HG02798 (cell line): ENCODE measurements at regions not wholly inside any gene's neighbourhood (a gene's known extent, or its start where the extent isn't known, plus 50 kb on each side); places are given as distances from the start of the nearest gene placed in this dataset.

Source experiments
- ATAC-seq: cut with Tn5 transposase; IDR thresholded peaks from one replicate; pipeline ENCODE4 v1.9.1; 2021; ENCODE audit warnings: mild to moderate bottlenecking; ENCODE audit not compliant: unreplicated experiment, poor library complexity

DNA sequence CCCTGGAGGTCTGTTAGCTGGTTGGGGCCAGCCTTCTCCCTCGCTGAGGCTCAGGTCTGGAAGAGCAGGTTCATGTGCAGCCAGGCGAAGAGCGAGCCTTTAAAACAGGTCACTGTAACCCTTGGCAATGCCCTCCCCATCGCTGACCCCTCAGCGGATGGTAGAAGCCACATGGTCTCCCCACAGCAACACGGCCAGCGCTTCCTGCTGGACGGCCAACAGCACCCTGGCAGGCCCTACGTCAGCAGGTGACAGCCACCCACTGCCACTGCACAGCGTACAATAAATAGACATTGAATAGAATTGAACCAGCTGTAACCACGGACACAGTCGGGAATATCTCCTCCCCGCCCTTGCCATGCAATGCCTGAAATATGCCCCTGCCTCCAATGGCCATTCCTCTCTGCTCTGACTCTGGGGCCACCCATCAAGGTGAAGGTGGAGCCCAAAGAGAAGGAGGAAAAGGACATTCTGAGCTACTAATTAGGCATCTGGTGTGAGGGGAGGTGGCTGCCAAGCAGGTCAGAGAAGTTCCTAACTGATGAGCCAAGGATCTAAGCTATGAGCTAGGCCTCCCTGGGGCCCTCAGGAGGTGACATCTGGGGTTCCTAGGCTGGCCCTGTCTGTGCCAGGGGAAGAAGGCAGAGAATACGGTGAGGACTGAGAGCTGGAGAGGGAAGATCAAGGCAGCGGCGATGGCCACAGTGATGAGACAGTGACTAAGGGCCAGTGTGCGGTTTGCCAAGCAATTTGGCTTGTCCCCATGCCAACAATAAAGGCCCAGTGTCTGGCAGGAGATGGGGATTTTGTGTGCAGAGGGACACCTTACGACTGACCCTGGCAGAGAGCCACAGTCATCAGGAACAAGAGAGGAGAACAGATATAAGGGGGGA is 202.3 kb downstream of the BCOR start:
- ATAC-seq: no peak

DNA sequence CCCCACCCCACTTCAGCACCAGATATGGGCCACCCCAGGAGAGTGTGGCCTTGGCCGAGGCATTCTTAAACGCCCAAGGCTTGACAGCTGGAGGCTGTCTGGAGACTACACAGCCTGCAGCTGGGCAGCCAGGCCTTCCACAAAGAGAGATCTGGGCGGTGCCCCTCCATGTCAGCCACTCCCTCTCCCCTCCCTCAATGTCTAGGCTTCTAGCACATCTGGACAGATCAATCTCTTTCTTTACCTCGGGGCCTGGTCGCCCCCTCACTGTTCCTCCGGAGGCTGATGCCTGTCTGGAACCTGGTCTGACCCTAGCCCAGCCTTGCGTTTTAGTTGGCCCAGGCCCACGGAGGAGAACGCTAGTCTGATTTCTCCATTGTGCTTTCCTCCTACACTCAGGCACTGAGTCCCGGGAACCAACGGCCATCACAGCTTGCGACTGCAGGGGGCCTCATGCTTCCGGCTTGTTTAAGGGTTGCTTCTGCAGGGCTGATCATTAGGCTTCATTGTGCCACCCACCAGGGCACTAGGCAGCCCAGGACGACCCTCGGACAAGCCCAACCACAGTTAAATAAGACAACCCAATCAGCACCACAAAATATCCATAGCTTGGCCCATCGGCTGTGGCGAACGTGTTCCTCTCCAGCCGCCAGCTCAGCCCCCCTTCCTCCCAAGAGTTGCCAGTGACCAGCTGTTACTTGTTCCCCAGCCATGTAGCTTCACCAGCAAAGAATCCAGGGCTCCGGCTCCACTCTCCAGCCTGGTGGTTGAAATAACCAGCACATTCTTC is 200.6 kb downstream of the BCOR start:
- no peak for ATAC-seq

DNA sequence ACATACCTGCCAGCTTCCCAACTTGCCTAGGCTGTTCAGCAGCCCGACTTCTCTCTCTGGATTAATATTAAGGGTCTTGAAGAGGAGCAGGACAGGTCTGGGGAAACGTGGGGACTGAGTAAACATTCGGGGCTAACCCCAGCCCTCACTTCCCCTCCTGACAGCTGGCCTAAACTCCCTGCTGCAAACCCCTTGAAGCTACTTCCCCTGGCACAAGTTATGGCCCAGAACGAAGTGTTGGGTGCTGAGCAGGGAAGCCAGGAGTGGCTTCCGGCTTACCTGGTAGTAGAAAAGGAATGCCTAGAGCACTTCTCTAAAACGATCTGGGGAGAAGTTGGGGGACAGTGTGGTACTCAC is 200.0 kb downstream of the BCOR start:
- no peak for ATAC-seq

GRCh38 chrX:39898147-39898546 is 199.6 kb downstream of the BCOR start:
- ATAC-seq: no peak

DNA sequence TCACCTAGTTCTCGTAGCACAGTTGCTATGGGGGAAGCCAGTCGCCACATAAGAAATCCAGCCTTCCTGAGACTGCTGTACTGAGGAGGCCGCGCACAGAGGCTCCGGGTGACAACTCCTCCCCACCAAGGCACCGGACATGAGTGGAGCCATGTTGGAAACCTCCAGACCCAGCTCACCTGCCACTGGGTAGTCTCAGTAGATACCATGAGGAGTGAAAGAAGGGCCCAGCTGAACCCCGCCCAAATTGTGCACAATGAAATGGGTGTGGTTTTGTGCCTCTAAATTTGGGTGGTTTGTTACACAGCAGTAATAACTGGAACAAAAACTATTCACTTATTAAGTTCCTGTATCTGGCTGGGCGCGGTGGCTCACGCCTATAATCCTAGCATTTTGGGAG is 198.7 kb downstream of the BCOR start:
- no peak for ATAC-seq

- no peak for ATAC-seq
These were observed 197.6 kb downstream of the BCOR start for GRCh38 chrX:39899856-39900776.

GRCh38 chrX:39900777-39901170 is 197.0 kb downstream of the BCOR start:
- no peak for ATAC-seq

DNA sequence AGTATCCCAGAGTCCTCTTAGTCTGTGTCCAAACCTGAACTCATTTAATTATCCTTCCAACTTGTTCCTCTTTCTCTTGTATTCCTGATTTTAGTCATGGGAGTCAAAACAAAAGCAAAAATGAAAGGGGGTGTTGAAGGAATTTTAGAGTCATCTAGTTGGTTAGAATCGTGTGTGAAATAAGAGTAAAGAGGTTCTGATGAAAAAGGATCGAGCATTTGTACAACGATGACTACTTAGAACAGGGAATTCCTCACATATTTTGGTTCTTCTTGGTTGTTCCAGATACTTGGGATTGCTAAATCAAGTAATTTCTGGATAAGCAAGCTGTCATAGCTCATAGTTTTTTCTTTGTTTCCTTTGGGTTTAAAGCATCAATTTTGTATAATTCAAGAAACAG is 194.4 kb downstream of the BCOR start:
- ATAC-seq: no peak

GRCh38 chrX:39903937-39904336 is 193.8 kb downstream of the BCOR start:
- ATAC-seq: no peak

- no peak for ATAC-seq
These were observed 192.8 kb downstream of the BCOR start for GRCh38 chrX:39904816-39905537.

- no peak for ATAC-seq
These were observed 192.2 kb downstream of the BCOR start for GRCh38 chrX:39905538-39905891.

GRCh38 chrX:39905946-39906345 is 191.8 kb downstream of the BCOR start:
- ATAC-seq: no peak

GRCh38 chrX:39907964-39908661 is 189.6 kb downstream of the BCOR start:
- ATAC-seq: no peak

DNA sequence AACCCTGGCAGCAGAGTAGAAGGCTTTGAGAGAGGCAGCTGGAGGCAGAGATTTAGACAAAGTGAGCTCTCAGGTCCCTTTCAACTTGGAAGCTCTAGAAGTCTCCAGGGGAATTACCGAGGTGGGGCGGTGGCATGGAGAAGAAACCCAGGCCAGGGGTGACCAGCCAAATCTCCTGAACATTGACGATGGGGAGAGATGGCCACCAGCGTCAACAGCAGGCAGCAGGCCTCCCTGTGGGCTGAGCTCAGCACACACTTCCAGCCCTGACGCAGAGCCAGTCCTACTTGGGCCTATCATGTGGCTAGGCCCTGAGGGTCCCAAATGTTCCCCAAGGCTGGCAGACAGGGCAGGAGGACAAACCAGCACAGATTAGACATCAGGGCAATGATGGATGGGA is 187.8 kb downstream of the BCOR start:
- ATAC-seq: no peak

DNA sequence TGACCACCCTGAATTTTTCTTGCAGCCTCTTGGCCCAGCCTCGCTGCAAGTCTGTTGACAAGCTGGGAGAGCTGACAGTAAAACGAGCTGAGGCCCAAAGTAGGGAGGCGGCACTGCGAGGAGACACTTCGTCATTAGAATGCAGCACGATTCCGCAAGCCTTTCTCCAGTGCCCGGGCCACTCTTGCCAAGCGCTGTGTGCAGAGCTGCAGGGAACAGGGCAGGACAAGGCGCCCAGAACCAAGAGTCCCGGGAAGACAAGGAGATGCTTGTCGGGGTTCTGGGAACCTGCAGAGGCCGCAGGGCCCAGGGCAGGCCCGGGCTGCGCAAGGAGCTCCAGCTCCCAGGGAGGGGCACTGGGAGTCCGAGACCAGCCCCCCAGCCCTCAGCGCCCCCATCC is 187.1 kb downstream of the BCOR start:
- no peak for ATAC-seq

GRCh38 chrX:39911278-39911897 is 186.4 kb downstream of the BCOR start:
- no peak for ATAC-seq

DNA sequence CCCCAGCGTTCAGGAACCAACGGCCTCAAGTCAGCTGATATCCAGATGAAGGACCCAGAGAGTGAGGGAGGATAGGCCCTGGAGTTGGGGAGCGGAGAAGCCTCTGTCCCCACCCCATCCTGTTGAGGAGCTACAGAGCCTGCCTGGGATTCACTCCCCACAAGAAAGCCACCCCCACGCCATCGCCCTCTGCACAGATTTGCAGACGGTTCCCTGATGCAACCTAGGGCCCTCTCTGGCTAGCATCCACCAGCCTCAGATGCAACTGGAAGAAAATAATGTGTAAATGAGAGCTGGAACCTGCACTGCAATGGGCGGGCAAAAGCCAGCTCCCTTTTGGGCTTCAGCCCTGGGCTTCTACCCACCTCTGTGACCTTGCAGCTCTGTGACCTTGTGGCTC is 185.6 kb downstream of the BCOR start:
- no peak for ATAC-seq

- ATAC-seq: no peak
These were observed 182.7 kb downstream of the BCOR start for GRCh38 chrX:39915081-39915480.

DNA sequence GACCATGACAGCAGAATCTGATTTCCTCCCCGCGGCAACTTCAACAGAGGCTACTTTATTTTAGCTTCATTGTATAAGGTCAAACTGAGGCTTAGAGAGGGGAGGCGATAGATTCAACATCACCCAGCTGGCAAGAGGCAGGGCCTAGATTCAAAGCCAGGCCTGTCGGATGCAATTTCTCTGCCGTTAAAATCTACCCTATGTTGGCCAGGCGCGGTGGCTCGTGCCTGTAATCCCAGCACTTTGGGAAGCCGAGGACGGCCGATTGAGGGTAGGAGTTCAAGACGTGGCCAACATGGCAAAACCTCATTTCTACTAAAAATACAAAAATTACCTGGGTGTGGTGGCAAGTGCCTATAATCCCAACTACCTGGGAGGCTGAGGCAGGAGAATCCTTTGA is 182.2 kb downstream of the BCOR start:
- ATAC-seq: no peak
